Fibroblast of lung (primary cell): ENCODE measurements at regions not wholly inside any gene's neighbourhood (a gene's known extent, or its start where the extent isn't known, plus 50 kb on each side); places are given as distances from the start of the nearest gene placed in this dataset.
"Not testable (repeated sequence)": the region's sequence is repeated elsewhere in the genome, so short reads cannot be mapped to it uniquely, and the experiment has no call there.

Experiments used
- EZH2 ChIP-seq: IDR thresholded peaks from 2 replicates; pipeline ENCODE4 v1.5.1; 2012; ENCODE audit warnings: low read length, control low read depth, mild to moderate bottlenecking; ENCODE audit errors: missing control alignments
- TF ChIP-seq, protein P1 (sequence below), 2 donors: IDR thresholded peaks in 1 of 2; conservative IDR thresholded peaks in 1 of 2; 1 replicate in 1 of 2; 2 replicates in 1 of 2; pipeline ENCODE4 v1.5.1; 2011 to 2012; ENCODE audit warnings: low read length in 2 of 2, control low read depth in 1 of 2, inconsistent platforms in 1 of 2, low read depth in 1 of 2, mild to moderate bottlenecking in 1 of 2

GRCh38 chr6:4334158-4334740 is 198.9 kb upstream of the ECI2 start:
- TF ChIP-seq EZH2: not testable (repeated sequence)
- TF ChIP-seq, protein P1, sequence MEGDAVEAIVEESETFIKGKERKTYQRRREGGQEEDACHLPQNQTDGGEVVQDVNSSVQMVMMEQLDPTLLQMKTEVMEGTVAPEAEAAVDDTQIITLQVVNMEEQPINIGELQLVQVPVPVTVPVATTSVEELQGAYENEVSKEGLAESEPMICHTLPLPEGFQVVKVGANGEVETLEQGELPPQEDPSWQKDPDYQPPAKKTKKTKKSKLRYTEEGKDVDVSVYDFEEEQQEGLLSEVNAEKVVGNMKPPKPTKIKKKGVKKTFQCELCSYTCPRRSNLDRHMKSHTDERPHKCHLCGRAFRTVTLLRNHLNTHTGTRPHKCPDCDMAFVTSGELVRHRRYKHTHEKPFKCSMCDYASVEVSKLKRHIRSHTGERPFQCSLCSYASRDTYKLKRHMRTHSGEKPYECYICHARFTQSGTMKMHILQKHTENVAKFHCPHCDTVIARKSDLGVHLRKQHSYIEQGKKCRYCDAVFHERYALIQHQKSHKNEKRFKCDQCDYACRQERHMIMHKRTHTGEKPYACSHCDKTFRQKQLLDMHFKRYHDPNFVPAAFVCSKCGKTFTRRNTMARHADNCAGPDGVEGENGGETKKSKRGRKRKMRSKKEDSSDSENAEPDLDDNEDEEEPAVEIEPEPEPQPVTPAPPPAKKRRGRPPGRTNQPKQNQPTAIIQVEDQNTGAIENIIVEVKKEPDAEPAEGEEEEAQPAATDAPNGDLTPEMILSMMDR (conservative IDR thresholded peaks at IDR 0.05 in 1 of 2, IDR thresholded peaks at IDR 0.05 in 1 of 2; ENCODE audit: low read depth in 1 of 2, low read length in 2 of 2): not testable (repeated sequence)
